Right atrium auricular region (tissue), 2 donors: ENCODE measurements at regions not wholly inside any gene's neighbourhood (a gene's known extent, or its start where the extent isn't known, plus 50 kb on each side); places are given as distances from the start of the nearest gene placed in this dataset.

Experiments
- DNase-seq: peaks from one replicate; pipeline ENCODE4 v3.0.0-alpha.2; 2019; ENCODE audit warnings: low spot score
- H3K27ac ChIP-seq, 2 donors: fragments of 200-600 bp; sonication (generic); 1 replicate in 1 of 2; 2 replicates in 1 of 2; pipeline ENCODE4 v1.5.1; 2016 to 2019
- H3K27me3 ChIP-seq, 2 donors: fragments of 200-600 bp; sonication (generic); one replicate each; pipeline versions ENCODE4 v1.5.1 to v1.6.0; 2017 to 2019
- H3K36me3 ChIP-seq: fragments of 200-600 bp; sonication (generic); one replicate; pipeline ENCODE4 v1.5.1; 2016
- H3K4me1 ChIP-seq, 2 donors: fragments of 200-600 bp; sonication (generic); one replicate each; pipeline versions ENCODE4 v1.5.1 to v1.6.0; 2017 to 2019
- H3K4me3 ChIP-seq, 2 donors: fragments of 200-600 bp; sonication (generic); 1 replicate in 1 of 2; 2 replicates in 1 of 2; pipeline ENCODE4 v1.5.1; 2017 to 2019; ENCODE audit warnings: mild to moderate bottlenecking in 1 of 2, moderate library complexity in 1 of 2
- H3K9me3 ChIP-seq, 2 donors: fragments of 200-600 bp; sonication (generic); one replicate each; pipeline ENCODE4 v1.5.1; 2019
- CTCF ChIP-seq, 2 donors: fragments of 200-600 bp; sonication (generic); IDR thresholded peaks; one replicate each; pipeline ENCODE4 v1.5.1; 2019; ENCODE audit warnings: antibody characterized with exemption in 2 of 2

- no peaks in the 10 kb centered on the region for H3K4me1 ChIP-seq
- no peak for DNase-seq
- TF ChIP-seq CTCF (IDR thresholded peaks at IDR 0.05) = no peak
- H3K36me3 ChIP-seq = no peaks in the 10 kb centered on the region
- H3K9me3 ChIP-seq = no peaks in the 10 kb centered on the region
- no peak overlapping the region for H3K27ac ChIP-seq
- no peaks in the 10 kb centered on the region for H3K27me3 ChIP-seq
- no peak overlapping the region for H3K4me3 ChIP-seq
Measured at GRCh38 chr3:176577447-176577846, 619.8 kb downstream of the TBL1XR1 start.

- no peak for DNase-seq
- TF ChIP-seq CTCF (IDR thresholded peaks at IDR 0.05) = no peak
- no peaks in the 10 kb centered on the region for H3K4me1 ChIP-seq
- H3K36me3 ChIP-seq = no peaks in the 10 kb centered on the region
- H3K4me3 ChIP-seq = no peak overlapping the region
- H3K27ac ChIP-seq = no peak overlapping the region
- no peaks in the 10 kb centered on the region for H3K27me3 ChIP-seq
- no peaks in the 10 kb centered on the region for H3K9me3 ChIP-seq
Measured at GRCh38 chr3:176574786-176575185, 622.5 kb downstream of the TBL1XR1 start.

- H3K4me1 ChIP-seq = no peaks in the 10 kb centered on the region
- no peak overlapping the region for H3K4me3 ChIP-seq
- no peaks in the 10 kb centered on the region for H3K9me3 ChIP-seq
- H3K27ac ChIP-seq = no peak overlapping the region
- H3K36me3 ChIP-seq = no peaks in the 10 kb centered on the region
- no peaks in the 10 kb centered on the region for H3K27me3 ChIP-seq
- no peak for TF ChIP-seq CTCF (IDR thresholded peaks at IDR 0.05)
- DNase-seq = no peak
Measured at GRCh38 chr3:176571926-176572325, 625.4 kb downstream of the TBL1XR1 start.

GRCh38 chr3:176570992-176571391, 626.3 kb downstream of the TBL1XR1 start:
- no peak for TF ChIP-seq CTCF (IDR thresholded peaks at IDR 0.05)
- H3K27me3 ChIP-seq = no peaks in the 10 kb centered on the region
- H3K4me3 ChIP-seq = no peak overlapping the region
- no peaks in the 10 kb centered on the region for H3K9me3 ChIP-seq
- no peaks in the 10 kb centered on the region for H3K4me1 ChIP-seq
- H3K27ac ChIP-seq = no peak overlapping the region
- H3K36me3 ChIP-seq = no peaks in the 10 kb centered on the region
- no peak for DNase-seq

- Histone ChIP-seq H3K27me3 (no peaks in the 10 kb centered on the region), H3K27ac (no peak overlapping the region), H3K9me3 (peaks cover 0 to 4% of the 10 kb centered on the region in 2 donors), H3K4me1 (no peaks in the 10 kb centered on the region), H3K36me3 (no peaks in the 10 kb centered on the region), H3K4me3 (no peak overlapping the region)
- TF ChIP-seq CTCF (IDR thresholded peaks at IDR 0.05) = no peak
- no peak for DNase-seq
Measured at GRCh38 chr3:176568189-176568588, 629.1 kb downstream of the TBL1XR1 start.

GRCh38 chr3:176566757-176567156, 630.5 kb downstream of the TBL1XR1 start:
- H3K4me1 ChIP-seq = no peaks in the 10 kb centered on the region
- DNase-seq = no peak
- TF ChIP-seq CTCF (IDR thresholded peaks at IDR 0.05) = no peak

More at GRCh38 chr3:176566757-176567156, 630.5 kb downstream of the TBL1XR1 start:
- H3K9me3 ChIP-seq = peaks cover 0 to 8% of the 10 kb centered on the region in 2 donors
- no peak overlapping the region for H3K27ac ChIP-seq
- H3K4me3 ChIP-seq = no peak overlapping the region
- H3K36me3 ChIP-seq = no peaks in the 10 kb centered on the region
- H3K27me3 ChIP-seq = no peaks in the 10 kb centered on the region
